ENCODE measurements at regions not wholly inside any gene's neighbourhood (a gene's known extent, or its start where the extent isn't known, plus 50 kb on each side); places are given as distances from the start of the nearest gene placed in this dataset.

DNA sequence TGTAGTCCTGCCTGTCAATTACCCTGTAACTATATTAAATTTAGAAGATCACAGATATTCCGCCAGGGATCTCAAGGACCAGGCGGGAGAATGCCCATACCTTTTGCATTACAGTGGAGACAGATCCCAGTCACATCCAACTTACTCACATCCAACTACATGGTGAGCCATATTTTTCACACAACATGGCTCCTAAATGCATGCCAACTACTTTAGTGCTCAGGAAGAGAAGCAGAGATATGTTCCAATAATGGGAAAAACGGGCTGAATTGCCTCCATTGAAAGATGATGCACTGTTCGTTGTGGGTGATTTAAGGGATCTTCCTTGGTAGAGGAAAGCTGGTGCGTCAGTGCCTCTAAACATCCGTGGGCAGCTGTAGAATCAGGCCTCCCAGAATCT is 304.5 kb downstream of the CD83 start:
- H3K4me3 ChIP-seq (ENCODE audit: low read length) = no peak overlapping the region
- TF ChIP-seq, protein P1, sequence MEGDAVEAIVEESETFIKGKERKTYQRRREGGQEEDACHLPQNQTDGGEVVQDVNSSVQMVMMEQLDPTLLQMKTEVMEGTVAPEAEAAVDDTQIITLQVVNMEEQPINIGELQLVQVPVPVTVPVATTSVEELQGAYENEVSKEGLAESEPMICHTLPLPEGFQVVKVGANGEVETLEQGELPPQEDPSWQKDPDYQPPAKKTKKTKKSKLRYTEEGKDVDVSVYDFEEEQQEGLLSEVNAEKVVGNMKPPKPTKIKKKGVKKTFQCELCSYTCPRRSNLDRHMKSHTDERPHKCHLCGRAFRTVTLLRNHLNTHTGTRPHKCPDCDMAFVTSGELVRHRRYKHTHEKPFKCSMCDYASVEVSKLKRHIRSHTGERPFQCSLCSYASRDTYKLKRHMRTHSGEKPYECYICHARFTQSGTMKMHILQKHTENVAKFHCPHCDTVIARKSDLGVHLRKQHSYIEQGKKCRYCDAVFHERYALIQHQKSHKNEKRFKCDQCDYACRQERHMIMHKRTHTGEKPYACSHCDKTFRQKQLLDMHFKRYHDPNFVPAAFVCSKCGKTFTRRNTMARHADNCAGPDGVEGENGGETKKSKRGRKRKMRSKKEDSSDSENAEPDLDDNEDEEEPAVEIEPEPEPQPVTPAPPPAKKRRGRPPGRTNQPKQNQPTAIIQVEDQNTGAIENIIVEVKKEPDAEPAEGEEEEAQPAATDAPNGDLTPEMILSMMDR (IDR thresholded peaks at IDR 0.05; ENCODE audit: insufficient read depth, low read depth, low read length, missing control alignments) = no peak
- DNase-seq (ENCODE audit: low read depth) = no peak

- TF ChIP-seq, protein P1 (IDR thresholded peaks at IDR 0.05; ENCODE audit: insufficient read depth, low read depth, low read length, missing control alignments) = no peak
- no peak for DNase-seq (ENCODE audit: low read depth)
- no peak overlapping the region for H3K4me3 ChIP-seq (ENCODE audit: low read length)
These were observed 305.3 kb downstream of the CD83 start for GRCh38 chr6:14422917-14423316.

DNA sequence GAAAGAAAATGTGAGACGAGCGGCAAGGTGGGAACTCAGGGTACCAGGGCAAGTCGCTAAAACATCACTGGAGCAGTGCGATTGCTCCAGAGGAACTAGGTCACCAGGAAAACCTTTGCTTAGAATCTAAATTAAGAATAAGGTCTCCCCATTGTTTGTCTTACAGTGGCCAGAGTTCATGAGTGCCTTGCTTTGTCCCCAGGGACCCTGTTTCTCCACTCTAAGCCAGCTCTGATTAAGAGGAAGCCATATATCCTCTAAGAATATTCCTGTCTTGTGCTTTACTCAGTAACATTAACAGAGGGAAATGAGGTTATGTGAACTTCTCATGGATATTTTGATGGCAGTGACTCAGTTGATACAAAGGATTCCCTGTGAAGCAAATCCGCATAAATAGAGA is 305.8 kb downstream of the CD83 start:
- DNase-seq (ENCODE audit: low read depth) = no peak
- no peak overlapping the region for H3K4me3 ChIP-seq (ENCODE audit: low read length)
- TF ChIP-seq, protein P1 (IDR thresholded peaks at IDR 0.05; ENCODE audit: insufficient read depth, low read depth, low read length, missing control alignments) = no peak

GRCh38 chr6:14423955-14424354 is 306.4 kb downstream of the CD83 start:
- no peak for DNase-seq (ENCODE audit: low read depth)
- TF ChIP-seq, protein P1 (IDR thresholded peaks at IDR 0.05; ENCODE audit: insufficient read depth, low read depth, low read length, missing control alignments) = no peak
- no peak overlapping the region for H3K4me3 ChIP-seq (ENCODE audit: low read length)

GRCh38 chr6:14425805-14426204 is 308.2 kb downstream of the CD83 start:
- no peak overlapping the region for H3K4me3 ChIP-seq (ENCODE audit: low read length)
- TF ChIP-seq, protein P1 (IDR thresholded peaks at IDR 0.05; ENCODE audit: insufficient read depth, low read depth, low read length, missing control alignments) = no peak
- no peak for DNase-seq (ENCODE audit: low read depth)

DNA sequence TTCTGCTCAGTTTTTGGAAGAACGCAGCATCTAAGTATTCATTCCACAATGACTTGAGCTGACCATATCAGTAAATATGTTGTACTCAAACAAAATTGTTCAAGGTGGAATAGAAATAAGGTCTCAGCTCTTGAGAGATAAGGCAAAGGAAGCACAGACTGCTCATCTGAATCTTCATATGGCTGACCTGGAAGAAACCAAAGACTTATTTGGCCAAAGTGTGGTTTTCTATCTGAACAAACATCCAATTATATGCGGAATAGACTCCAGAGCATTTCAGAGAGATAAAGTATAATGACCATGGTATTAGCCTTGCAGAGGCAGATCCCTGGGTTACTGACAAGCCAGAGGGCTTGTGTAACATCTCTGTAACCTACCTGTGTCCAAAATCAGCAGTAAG is 308.7 kb downstream of the CD83 start:
- no peak overlapping the region for H3K4me3 ChIP-seq (ENCODE audit: low read length)
- DNase-seq (ENCODE audit: low read depth) = no peak
- TF ChIP-seq, protein P1 (IDR thresholded peaks at IDR 0.05; ENCODE audit: insufficient read depth, low read depth, low read length, missing control alignments) = no peak

- TF ChIP-seq, protein P1 (IDR thresholded peaks at IDR 0.05; ENCODE audit: insufficient read depth, low read depth, low read length, missing control alignments) = no peak
- DNase-seq (ENCODE audit: low read depth) = no peak
These were observed 310.7 kb downstream of the CD83 start for GRCh38 chr6:14428269-14428668.

More at GRCh38 chr6:14428269-14428668, 310.7 kb downstream of the CD83 start:
- H3K4me3 ChIP-seq (ENCODE audit: low read length) = no peak overlapping the region
